Activated CD4-positive, alpha-beta T cell treated with anti-CD3 and anti-CD28 coated beads, Interleukin-2, amount 50 U/mL, for 24 hours (primary cell): ENCODE measurements at regions not wholly inside any gene's neighbourhood (a gene's known extent, or its start where the extent isn't known, plus 50 kb on each side); places are given as distances from the start of the nearest gene placed in this dataset.

Source experiments
- DNase-seq, 2 donors: peaks; one replicate each; pipeline ENCODE4 v3.0.0-alpha.2; 2020; ENCODE audit warnings: low read depth in 1 of 2, low spot score in 1 of 2

DNA sequence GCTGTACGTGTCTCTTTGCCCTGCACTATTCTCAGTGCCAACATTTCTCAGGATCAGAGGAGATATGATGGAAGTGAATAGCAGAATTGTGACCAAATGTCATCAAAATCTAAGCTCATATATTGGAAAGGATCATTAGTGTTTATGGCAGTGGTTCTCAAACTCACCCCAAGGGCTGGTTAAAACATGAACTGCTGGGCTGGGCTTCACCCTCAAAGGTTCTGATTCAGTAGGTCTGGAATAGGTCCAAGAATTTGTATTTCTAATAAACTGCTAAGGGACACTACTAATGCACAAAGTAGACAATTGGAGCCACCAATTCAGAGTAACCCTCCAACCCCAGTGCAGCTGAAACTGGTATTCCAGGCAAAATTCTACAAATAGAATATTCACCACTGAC lies 317.9 kb upstream of the UBE2E3 start:
- DNase-seq, result no peak

DNA sequence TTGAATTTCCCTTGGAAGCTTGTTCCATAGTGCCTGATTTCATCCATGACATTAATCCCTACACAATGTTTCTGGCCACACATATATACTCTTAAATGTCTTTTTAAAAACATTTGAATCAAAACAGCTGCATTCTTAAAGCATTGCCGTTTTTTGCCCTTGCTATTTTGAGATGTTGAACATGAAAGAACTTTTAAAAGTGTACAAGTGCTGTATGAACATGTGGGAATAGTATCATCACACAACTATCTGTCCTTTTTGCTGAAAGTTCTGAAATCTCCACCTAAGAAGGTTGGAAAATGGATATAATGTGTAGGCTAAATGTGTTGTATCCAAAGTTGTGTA lies 318.7 kb upstream of the UBE2E3 start:
- DNase-seq, result no peak

DNA sequence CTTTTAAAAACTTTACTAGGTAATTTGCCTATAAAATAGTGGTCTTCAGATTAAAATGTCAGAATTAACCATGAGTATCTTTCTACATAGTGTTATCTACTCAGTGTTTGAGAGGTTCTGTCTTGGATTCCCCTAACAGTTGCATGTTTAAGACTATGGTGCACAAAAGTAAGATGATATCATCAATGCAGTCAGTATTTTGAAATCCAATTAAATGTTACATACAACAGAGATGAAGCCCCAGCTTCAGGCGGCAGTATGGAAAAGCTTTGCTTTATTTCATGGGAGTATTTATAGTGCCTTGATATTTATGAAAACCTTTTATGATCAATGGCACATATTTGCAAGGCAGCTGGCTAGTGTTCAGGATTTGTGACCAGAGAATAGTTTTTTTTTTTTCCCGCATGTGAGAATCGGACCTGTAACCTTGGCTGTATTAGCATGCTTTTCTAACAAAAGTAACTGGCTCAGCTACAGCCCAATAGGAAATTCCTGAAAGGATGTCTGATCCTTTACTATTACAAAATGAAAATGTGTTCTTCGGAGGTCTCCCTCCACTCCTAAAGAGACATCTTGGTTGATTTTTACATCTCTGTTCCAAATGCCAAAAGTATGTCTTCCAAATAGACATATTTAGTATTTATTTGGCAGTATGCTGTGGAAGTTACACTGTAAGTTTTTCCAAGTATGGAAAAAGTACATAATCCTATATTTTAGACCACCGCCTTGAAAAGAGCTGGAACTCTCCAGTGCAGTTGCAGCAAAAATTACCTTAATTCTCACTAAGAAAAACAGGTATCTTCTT lies 319.3 kb upstream of the UBE2E3 start:
- no peak for DNase-seq

DNA sequence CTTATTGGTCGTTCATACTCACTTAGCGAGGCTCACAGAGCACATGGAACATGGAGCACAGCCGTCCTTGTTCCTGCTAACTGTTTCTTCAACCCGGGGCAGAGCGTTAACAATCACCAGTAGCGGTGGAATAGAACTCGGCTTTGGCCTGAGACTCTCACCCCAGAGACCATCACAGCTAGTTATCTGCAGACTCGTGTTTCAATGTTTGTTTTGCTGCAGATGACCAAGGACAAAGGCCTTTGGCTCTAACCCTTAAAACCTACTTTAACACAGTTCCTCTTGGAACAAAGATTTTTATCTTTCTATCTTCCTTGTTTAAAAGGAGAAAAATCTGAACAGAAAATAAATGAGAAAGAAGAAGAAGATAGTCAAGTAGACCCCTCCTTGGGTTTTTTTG lies 320.2 kb upstream of the UBE2E3 start:
- DNase-seq, result no peak

DNA sequence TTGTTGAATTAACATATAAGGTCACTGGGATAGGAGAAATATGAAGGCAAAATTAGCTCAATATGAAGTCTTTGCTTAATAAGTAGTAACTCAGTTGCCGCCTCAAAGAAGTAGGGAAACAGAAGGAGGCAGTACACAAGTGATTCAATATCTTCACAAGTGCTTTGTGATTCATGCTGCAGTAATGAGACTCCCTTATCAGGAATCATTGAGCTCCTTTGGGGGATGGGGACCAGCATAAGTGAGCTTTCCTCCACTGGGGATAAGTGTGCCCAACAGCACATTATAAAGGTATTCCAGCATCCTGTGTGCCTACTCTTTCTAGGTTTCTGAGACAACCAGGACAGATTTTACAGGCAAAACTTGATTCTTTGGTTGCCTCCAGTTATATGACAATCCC lies 323.4 kb upstream of the UBE2E3 start:
- no peak for DNase-seq

DNA sequence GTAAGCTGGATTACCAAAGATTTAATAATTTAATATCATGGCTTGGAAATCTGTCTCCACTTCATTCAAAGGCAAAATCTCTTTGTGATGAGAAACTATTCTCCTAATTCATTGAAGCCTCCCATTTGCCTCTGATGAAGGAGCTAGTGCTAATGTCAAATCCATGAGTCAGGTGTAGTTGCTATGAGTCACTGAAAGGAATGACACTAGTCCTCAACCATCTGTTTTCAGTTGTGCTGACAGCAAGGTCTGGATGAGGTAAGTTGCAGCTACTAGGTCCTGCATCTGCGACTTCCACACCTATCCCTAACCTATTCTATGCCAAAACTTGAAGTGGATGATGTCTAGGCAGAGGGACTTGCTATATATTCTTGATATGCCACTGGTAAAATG lies 324.0 kb upstream of the UBE2E3 start:
- no peak for DNase-seq

DNA sequence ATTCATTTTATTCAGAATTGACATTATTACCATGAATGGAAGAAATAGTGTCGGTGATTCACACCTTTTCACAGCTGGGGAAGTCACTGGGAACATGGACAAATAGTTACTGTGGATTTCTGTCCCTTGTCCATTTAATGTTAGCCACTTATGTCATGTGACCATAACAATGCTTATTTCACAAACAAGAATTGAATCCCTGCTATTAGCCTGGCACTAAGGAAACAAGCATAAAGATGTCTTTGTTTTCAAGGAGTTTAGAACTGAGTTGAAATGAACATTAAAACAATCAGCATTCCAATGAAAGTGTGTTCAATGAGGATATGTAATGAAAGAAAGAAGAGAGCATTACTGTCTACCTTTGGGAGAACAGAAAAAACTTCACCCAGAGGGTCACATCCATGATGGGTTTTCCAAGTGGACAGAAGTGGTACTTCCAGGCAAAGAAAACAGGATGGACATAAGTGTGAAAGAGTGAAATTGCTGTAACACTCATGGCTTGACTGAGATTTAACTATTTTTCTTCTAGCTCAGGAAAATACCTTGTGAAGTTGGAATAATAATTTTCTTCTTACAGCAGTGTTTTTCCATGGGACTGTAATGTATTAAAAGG lies 324.5 kb upstream of the UBE2E3 start:
- no peak for DNase-seq

DNA sequence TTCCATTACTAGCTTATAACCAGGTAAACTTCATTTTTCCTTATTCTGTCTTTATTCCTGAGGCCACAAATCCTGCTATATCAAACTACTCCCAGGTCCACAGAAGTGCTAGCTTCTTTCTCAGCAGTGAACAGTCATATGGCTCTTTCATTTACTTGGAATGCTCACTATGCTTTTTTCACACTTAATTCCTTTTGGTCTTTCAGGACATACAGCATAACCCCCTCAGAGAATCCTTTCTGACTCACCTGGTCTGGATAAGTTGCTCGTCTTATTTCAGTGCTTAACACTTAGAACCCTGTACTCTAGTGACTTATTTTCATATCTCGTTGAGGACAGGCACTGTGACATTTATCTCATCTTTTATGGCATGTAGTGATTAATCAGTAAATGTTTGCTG lies 325.0 kb upstream of the UBE2E3 start:
- DNase-seq, result no peak

DNA sequence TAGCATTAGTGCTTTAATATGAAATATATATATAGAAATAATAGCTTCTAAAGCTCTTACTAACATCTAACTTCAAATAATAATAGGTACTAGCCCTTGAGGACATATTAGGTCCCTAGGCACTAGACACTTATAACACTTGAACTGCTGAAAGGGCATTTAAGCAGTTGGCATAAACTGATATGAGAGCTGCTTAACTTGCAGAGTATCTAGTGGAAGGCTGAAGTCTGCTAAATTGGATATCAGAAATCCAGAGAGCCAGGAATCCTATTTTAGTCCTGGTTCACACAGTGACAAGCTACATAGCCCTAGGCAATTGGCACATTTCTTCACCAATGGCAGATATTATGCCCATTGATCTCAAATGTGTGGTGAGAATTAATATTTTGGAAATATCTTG lies 326.9 kb upstream of the UBE2E3 start:
- DNase-seq, result no peak

DNA sequence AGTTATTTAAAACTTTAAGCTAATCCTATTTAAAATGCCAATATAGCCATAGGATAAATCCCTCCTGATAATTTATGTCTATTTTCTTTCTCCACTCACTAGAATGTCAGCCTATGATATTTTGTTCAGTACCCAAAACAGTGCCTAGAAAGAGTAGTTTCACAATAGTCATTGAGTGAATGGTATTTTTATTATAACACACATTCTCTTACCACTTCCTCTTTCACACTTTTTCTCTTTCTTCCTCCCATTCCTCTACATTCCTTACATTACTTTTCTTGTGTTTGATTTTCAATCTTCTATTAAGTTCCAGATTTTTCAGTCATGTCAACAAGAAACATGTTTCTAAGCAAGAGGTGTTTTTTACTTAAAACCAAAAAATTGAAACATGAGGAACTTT lies 327.6 kb upstream of the UBE2E3 start:
- no peak for DNase-seq

DNA sequence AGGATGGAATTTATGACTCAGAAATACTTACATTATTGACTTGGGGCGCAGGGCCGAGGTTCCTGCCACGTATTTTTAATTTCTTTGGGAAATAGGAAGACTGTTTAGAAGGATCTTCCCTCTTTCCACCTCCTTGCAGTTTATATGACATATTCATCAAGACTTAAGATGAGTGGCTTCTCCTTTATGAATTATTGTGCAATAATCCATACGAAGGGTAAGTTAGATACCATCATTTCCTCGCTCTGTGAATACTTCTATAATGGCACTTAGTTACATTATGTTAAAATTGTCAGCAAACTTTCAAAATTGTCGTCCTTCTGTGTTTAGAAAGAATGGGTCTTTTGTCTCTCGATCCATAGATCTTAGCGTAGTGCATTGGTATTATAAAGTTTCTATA lies 328.8 kb upstream of the UBE2E3 start:
- no peak for DNase-seq

DNA sequence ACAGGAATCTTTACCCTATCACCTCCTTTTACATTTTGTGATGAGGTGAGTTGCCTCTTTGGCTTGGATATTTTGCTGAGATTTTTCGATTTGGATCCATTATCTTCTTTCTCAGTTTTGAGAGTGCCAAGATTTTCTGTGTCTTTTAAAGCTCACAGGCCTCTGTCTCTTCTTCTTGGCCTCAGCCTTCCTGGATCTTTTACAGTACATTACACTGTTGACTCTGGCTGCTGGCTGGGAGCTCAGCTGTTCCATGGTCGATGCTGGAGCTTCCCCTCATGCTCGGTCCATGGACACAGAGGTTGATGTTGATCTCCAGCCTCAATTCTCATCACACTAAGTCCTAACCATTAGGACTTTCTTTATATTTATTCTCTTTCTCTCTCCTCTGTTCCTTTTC lies 332.8 kb upstream of the UBE2E3 start:
- no peak for DNase-seq

DNA sequence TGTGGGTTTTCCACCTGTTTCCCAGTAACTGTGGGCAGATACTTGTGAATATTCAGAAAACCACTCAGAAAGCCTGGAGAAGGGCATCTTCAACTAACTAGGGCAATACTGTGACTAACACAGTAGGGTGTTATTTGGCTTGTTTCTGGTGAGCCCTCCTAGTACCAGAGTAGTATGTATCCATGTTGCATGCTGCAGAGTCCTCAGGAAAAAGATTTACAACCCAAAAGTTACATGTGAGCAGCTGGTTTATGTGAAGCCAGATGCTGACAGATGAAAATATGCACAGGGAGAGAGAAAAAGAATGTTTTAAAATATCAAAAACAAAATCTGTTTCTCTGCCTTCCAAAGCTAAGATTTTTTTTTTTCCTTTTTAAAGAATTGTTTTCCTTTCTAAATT lies 333.2 kb upstream of the UBE2E3 start:
- DNase-seq, result no peak

DNA sequence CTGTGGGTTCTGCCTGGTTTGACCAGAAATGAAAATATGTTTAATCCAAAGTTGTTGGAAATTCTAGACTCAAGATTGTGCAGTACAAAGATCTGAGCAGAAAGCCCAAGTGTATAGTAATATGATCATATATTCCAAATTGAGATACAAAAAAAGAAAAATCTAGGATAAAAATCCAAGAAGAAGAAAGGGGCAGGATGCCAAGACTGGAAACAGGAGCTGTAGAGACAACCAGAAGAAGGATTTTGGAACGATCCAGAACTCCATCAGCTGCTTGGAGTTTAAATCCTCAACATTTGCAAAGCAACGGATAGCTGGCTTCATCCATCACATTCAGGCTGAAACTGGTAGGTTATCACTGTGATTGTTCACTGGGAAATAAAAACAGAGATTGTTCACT lies 333.6 kb upstream of the UBE2E3 start:
- DNase-seq, result no peak

DNA sequence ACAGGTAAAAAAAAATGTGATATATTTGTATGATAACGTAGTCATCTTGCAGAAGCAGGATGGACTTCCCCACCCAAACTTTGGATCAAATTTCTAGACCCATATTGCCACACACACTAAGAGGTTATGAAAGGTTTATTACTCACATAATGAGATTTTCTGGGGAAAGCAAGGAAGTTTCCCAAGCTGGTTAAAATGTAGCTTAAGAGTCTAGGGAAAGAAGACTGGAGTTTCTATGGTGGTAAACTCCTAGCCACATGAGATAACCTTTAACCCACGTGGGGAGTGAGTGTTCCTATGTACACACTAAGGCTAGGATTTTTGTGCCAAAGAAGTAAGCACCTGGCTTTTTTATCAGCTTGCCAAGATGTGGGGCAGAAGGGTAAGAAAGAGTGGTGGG lies 335.7 kb upstream of the UBE2E3 start:
- no peak for DNase-seq

DNA sequence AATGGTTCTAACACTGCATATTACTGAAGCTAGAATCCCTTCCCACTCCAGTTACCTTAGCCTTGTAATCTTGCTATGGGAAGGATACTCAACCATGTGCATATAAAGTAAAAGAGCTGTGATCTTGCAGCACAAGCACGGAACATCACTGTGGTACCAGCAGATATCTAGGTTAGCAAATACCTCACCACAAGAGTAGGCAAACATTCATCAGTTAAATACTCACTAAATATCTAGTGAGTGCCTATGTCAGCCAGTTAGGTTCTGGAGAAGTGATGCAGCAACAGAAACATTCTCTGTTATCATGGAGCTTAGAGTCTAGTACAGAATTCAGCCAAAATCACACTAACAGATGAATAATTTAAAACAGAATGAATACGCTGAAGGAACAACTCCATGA lies 349.6 kb upstream of the UBE2E3 start:
- no peak for DNase-seq

DNA sequence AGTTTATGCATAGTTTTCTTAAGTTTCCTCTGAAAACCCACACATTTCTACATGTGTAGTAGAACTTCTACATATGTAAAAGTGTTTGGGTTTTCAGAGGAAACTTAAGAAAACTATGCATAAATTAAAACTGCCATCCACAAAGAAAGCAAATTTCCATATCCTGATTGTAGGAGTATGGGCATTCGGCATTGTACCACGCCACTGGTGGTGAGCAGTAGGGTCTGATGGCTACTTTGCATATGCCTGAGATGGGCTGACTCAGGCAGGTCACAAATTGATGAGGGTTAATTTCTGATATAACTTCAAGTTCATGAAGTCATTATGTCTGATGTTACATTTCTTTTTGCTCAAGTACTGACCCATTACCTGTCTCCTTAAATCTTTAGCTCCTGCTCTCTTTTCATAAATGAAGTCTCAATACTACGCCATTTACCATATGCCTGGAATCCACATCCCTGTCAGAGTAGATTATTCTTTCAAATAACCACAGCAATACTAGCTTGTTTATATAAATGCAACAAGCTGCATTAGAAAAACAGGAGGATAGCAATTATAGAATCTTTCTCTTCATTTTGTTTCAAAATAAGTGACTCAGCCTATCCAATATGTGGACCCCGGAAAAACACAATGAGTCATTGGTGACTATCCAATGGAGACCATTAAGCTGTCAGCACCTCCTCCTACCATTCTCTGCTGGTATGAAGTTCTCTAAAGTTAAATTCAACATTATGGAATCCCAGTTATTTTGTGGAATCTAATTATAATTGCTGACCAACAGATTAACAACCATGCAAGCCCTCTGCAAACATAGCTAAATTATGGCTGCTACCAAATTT lies 355.2 kb upstream of the UBE2E3 start:
- no peak for DNase-seq

DNA sequence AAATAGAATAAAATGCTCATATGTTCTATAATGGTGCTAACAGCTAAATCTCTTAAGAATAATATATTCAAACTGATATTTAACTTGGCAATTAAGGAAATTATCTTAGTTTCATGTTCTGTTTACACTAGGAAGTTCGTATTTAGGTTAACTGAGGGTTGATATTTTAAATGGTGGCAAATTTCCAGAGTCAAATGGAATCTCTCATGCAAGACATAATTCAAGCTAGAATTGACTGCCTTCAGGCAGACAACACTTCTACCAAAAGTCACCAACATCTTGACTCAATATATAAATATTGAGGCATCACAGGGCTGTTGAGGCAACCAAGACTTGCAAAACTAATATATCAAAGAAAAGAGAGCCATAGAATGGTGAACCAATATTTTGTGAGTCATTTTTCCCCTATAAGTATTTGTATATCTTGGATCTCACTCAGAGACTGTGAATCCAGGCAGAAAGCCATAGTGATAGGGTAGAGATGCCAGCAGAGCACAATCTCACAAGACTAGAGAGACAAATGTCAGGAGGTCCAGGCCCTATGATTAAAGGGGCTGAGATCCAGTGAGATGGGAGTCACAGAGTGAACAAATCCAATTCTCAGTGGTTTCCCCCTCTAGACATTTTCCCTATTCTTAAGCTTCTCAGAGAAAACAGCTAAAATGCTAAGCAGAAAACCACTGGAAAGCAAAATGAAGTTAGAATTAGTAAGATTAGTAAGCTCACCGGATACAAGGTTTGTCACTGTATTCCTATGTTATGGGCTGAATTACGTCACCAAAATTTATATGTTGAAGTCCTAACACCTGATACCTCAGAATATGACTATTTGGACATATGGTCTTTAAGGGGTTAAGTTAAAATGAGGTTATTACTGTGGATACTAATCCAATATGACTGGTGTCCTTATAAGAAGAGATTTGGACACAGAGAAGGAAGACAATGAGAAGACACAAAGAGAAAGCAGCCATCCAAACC lies 358.2 kb upstream of the UBE2E3 start:
- no peak for DNase-seq

DNA sequence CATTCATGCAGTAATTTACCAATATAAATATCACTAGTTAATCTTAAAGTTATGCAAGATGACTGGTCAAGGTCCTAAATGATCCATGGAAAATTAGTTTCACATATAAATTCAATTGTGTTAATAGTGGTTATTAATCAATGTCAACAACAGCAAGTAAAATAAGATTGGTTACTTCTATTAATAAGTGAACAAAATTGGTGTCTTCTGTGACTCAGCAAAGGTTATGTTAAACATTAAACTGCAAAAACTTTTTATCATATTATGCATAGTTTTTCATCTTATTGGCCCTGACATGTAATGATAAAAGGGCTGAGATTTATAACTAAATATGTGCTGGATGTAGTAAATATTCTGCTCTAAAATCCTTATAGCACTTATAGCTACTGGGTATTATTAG lies 359.0 kb upstream of the UBE2E3 start:
- no peak for DNase-seq

DNA sequence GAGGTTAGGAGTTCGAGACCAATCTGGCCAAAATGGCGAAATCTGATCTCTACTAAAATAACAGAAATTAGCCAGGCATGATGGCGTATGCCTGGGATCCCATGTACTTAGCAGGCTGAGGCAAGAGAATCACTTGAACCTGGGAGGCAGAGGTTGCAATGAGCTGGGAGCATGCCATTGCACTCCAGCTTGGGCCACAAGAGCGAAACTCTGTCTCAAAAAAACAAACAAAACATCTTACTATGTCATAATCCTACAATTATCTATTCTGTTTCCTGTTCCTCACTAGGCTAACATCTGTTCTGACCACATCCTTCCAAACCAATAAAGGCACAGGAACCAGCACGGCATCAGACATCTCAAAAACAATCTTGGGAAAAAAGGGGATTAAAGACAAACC lies 361.8 kb upstream of the UBE2E3 start:
- no peak for DNase-seq

DNA sequence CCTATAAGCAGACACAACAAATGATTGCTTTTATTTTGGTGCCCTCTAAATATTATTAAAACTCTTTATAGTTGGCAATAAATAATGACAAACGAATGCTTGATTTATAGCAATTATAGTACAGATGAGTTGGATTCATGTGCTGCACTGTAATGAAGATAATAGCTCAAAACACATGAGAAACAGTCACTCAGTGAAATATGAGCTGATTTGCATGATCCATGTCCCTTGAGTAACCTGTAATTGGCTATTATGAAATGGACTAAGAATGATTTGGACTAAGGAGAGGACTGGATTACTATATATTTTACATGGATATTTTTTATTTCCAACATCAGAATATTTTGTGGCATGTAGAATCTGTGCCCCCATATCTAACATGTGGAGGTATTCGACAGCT lies 365.6 kb upstream of the UBE2E3 start:
- DNase-seq, result no peak
